GM10248 (cell line): ENCODE measurements at regions not wholly inside any gene's neighbourhood (a gene's known extent, or its start where the extent isn't known, plus 50 kb on each side); places are given as distances from the start of the nearest gene placed in this dataset.

Experiments
- CTCF ChIA-PET: fragments of 300-600 bp; sonication (Branson Sonifier 250); formaldehyde crosslinking; extraction: SDS; loops from one replicate; lab custom pipeline; 2021; ENCODE audit warnings: antibody characterized with exemption; lab: Yijun Ruan, JAX
- POLR2A ChIA-PET: fragments of 350-650 bp; sonication (Branson Sonifier 250); formaldehyde crosslinking; extraction: SDS; loops from one replicate; lab custom pipeline; 2020; ENCODE audit warnings: antibody characterized with exemption; lab: Yijun Ruan, JAX
- DNase-seq: peaks from one replicate; pipeline ENCODE4 v3.0.0; 2012; ENCODE audit errors: extremely low spot score
- CTCF ChIP-seq: IDR thresholded peaks from 2 replicates; pipeline ENCODE4 v1.5.1; 2012; ENCODE audit warnings: mild to moderate bottlenecking, low read depth; ENCODE audit errors: extremely low read depth, missing control alignments, control extremely low read depth

- CTCF ChIA-PET, result interaction anchor here (0.9 to 1.3 kb wide), 3 partner anchors 12 to 50 kb away, joined by 3 to 4 read pairs (median 3); no protein-coding TSS in a partner anchor
- DNase-seq, result no peak
- POLR2A ChIA-PET, result no interaction called here
- no peak for TF ChIP-seq CTCF
Measured at GRCh38 chr1:209153411-209153810, 430.1 kb upstream of the CAMK1G start.

GRCh38 chr1:209154912-209155311 lies 428.6 kb upstream of the CAMK1G start:
- ChIA-PET CTCF (interaction anchor here (0.7 to 1.2 kb wide), 3 partner anchors 9 to 23 kb away, joined by 3 to 4 read pairs (median 4); no protein-coding TSS in a partner anchor), POLR2A (no interaction called here)
- TF ChIP-seq CTCF, result no peak
- DNase-seq, result no peak

GRCh38 chr1:209155546-209155945 lies 428.0 kb upstream of the CAMK1G start:
- CTCF ChIA-PET, result interaction anchor here (0.7 to 1.2 kb wide), 3 partner anchors 10 to 23 kb away, joined by 3 to 4 read pairs (median 4); no protein-coding TSS in a partner anchor
- DNase-seq, result no peak
- no peak for TF ChIP-seq CTCF
- POLR2A ChIA-PET, result no interaction called here

GRCh38 chr1:209156991-209157390 lies 426.5 kb upstream of the CAMK1G start:
- DNase-seq, result no peak
- TF ChIP-seq CTCF, result no peak
- CTCF ChIA-PET, result no interaction called here
- POLR2A ChIA-PET, result interaction anchor here (0.8 kb wide), 1 partner anchor 19 kb away, joined by 5 read pairs; no protein-coding TSS in a partner anchor

GRCh38 chr1:209157546-209158249 lies 425.8 kb upstream of the CAMK1G start:
- POLR2A ChIA-PET, result no interaction called here
- CTCF ChIA-PET, result no interaction called here
- DNase-seq, result no peak

GRCh38 chr1:209158851-209159250 lies 424.7 kb upstream of the CAMK1G start:
- ChIA-PET POLR2A (no interaction called here), CTCF (no interaction called here)
- DNase-seq, result no peak
- no peak for TF ChIP-seq CTCF

More at GRCh38 chr1:209157546-209158249, 425.8 kb upstream of the CAMK1G start:
- no peak for TF ChIP-seq CTCF
